SK-N-SH treated with all-trans-retinoic acid at 6 μM for 48 hours (cell line): ENCODE measurements at regions not wholly inside any gene's neighbourhood (a gene's known extent, or its start where the extent isn't known, plus 50 kb on each side); places are given as distances from the start of the nearest gene placed in this dataset.

Experiments
- ESRRG ChIP-seq: fragments of 250-450 bp; sonication (Bioruptor Pico); IDR thresholded peaks from 2 replicates; pipeline ENCODE4 v1.6.1; 2021; ENCODE audit warnings: mild to moderate bottlenecking
- PPARA ChIP-seq: fragments of 250-450 bp; sonication (Bioruptor Pico); IDR thresholded peaks from 2 replicates; pipeline ENCODE4 v1.5.0; 2020; ENCODE audit warnings: mild to moderate bottlenecking, borderline replicate concordance
- SNAI2 ChIP-seq: fragments of 250-450 bp; sonication (Bioruptor Pico); IDR thresholded peaks from 2 replicates; pipeline ENCODE4 v1.5.0; 2020; ENCODE audit warnings: mild to moderate bottlenecking, moderate library complexity
- ZFP30 ChIP-seq: fragments of 450-650 bp; formaldehyde crosslinking; IDR thresholded peaks from 2 replicates; pipeline ENCODE4 v1.5.0; 2022; ENCODE audit warnings: mild to moderate bottlenecking, moderate library complexity

GRCh38 chr4:111773858-111774257 is 371.4 kb upstream of the FAM241A start:
- TF ChIP-seq PPARA (CRISPR knock-in tag) (no peak), ZFP30 (CRISPR knock-in tag) (no peak), SNAI2 (CRISPR knock-in tag) (no peak), ESRRG (CRISPR knock-in tag) (no peak)
